ENCODE measurements at regions not wholly inside any gene's neighbourhood (a gene's known extent, or its start where the extent isn't known, plus 50 kb on each side); places are given as distances from the start of the nearest gene placed in this dataset.

DNA sequence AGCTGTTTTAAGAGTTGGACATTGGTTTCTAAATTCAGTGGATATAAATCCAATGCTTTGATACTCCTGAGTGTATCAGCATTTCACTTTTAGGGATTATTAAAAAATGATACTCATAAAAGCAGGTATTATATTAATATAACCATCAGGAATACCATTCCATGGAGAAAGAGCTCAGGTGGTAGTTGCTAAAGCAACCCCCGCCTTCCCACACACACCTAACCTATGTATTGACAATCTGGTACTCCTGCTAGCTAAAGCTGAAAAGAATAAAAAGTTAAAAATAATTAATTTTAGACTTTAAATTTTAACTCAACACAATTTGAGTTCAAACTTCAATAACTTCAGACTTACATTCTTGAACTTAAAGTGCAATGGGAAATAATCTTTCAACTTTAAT is 717.1 kb upstream of the HS3ST1 start:
- TF ChIP-seq, protein P1, sequence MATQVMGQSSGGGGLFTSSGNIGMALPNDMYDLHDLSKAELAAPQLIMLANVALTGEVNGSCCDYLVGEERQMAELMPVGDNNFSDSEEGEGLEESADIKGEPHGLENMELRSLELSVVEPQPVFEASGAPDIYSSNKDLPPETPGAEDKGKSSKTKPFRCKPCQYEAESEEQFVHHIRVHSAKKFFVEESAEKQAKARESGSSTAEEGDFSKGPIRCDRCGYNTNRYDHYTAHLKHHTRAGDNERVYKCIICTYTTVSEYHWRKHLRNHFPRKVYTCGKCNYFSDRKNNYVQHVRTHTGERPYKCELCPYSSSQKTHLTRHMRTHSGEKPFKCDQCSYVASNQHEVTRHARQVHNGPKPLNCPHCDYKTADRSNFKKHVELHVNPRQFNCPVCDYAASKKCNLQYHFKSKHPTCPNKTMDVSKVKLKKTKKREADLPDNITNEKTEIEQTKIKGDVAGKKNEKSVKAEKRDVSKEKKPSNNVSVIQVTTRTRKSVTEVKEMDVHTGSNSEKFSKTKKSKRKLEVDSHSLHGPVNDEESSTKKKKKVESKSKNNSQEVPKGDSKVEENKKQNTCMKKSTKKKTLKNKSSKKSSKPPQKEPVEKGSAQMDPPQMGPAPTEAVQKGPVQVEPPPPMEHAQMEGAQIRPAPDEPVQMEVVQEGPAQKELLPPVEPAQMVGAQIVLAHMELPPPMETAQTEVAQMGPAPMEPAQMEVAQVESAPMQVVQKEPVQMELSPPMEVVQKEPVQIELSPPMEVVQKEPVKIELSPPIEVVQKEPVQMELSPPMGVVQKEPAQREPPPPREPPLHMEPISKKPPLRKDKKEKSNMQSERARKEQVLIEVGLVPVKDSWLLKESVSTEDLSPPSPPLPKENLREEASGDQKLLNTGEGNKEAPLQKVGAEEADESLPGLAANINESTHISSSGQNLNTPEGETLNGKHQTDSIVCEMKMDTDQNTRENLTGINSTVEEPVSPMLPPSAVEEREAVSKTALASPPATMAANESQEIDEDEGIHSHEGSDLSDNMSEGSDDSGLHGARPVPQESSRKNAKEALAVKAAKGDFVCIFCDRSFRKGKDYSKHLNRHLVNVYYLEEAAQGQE (IDR thresholded peaks at IDR 0.05): no peak
- TF ChIP-seq RAD21 (IDR thresholded peaks at IDR 0.05): no peak
